Heart left ventricle (tissue), 16 donors: ENCODE measurements at regions not wholly inside any gene's neighbourhood (a gene's known extent, or its start where the extent isn't known, plus 50 kb on each side); places are given as distances from the start of the nearest gene placed in this dataset.
"Not testable (repeated sequence)": the region's sequence is repeated elsewhere in the genome, so short reads cannot be mapped to it uniquely, and the experiment has no call there.

ENCODE experiments used
- ATAC-seq, 4 donors: fragments of 200-7000 bp; cut with Tn5 transposase; one replicate each; pipeline ENCODE4 v1.9.1; 2020 to 2022; ENCODE audit warnings: moderate library complexity in 4 of 4, mild to moderate bottlenecking in 3 of 4, moderate number of reproducible peaks in 1 of 4
- DNase-seq, 5 donors: peaks; one replicate each; pipeline ENCODE4 v3.0.0-alpha.2; 2020
- H3K27ac ChIP-seq, 12 donors: fragments of 200-600 bp; sonication (generic) in 4 of 12; one replicate each; pipeline versions ENCODE4 v1.5.0 to v1.8.0; 2016 to 2022; ENCODE audit warnings: mild to moderate bottlenecking in 2 of 12
- H3K27me3 ChIP-seq, 9 donors: fragments of 200-600 bp; sonication (generic) in 2 of 9; one replicate each; pipeline versions ENCODE4 v1.5.1 to v1.8.0; 2016 to 2022; ENCODE audit warnings: mild to moderate bottlenecking in 3 of 9
- H3K36me3 ChIP-seq, 9 donors: fragments of 200-600 bp; sonication (generic) in 2 of 9; one replicate each; pipeline versions ENCODE4 v1.5.0 to v1.8.0; 2018 to 2022; ENCODE audit warnings: mild to moderate bottlenecking in 2 of 9
- H3K4me1 ChIP-seq, 12 donors: fragments of 200-600 bp; sonication (generic) in 4 of 12; one replicate each; pipeline versions ENCODE4 v1.5.0 to v1.8.0; 2016 to 2022; ENCODE audit warnings: mild to moderate bottlenecking in 3 of 12
- H3K4me3 ChIP-seq, 12 donors: fragments of 200-600 bp; sonication (generic) in 4 of 12; one replicate each; pipeline versions ENCODE4 v1.5.0 to v1.8.0; 2017 to 2022; ENCODE audit warnings: mild to moderate bottlenecking in 9 of 12, moderate library complexity in 4 of 12
- H3K9me3 ChIP-seq, 12 donors: fragments of 200-600 bp; sonication (generic) in 4 of 12; one replicate each; pipeline versions ENCODE4 v1.5.0 to v1.8.0; 2016 to 2022; ENCODE audit warnings: mild to moderate bottlenecking in 1 of 12
- CTCF ChIP-seq, 12 donors: fragments of 200-600 bp; sonication (generic) in 4 of 12; IDR thresholded peaks; one replicate each; pipeline versions ENCODE4 v1.5.0 to v1.8.0; 2018 to 2022; ENCODE audit warnings: antibody characterized with exemption in 12 of 12, mild to moderate bottlenecking in 5 of 12
- POLR2A ChIP-seq, 2 donors: fragments of 450-650 bp; IDR thresholded peaks; one replicate each; pipeline ENCODE4 v1.6.1; 2017; ENCODE audit warnings: antibody characterized with exemption in 2 of 2, mild to moderate bottlenecking in 2 of 2, moderate library complexity in 2 of 2
- WGBS, 4 donors: extraction: QIAGEN DNeasy Blood & Tissue Kit in 2 of 4; methylation state at CpG; one replicate each; pipeline versions ENCODE4 v1.1.5 to v1.1.7; 2013 to 2018; 5-methylcytosine and 5-hydroxymethylcytosine counted together
- intact Hi-C, 10 donors: fragments of 100-400 bp; cut with DNase I; formaldehyde crosslinking; loops; one replicate each; pipeline versions ENCODE4 v1.11.1 to v1.14.2; 2022
- donor health status: ischemic (EF 13 %, LVEDD 7.1; RV severe dilation, severe dysfunction).
- donor health status: healthy with polysubstance abuse.
- donor health status: DM: no; HTN: yes; CAD: no.
- donor health status: DM: no; HTN: no; CAD: no.
- donor health status: ischemic (EF 25% LVEDD 6.9; RV normal size, moderate dysfunction).
- donor health status: ischemic (EF 25% LVEDD 5.7; RV mildly dilated, moderate dysfunction).
- donor health status: healthy.
- donor health status: DM: yes; HTN: yes; CAD: no.
- donor health status: ischemic (EF 35%, LVEDD 5.7; RV mildly dilated, moderate dysfunction).
- donor health status: nonischemic (EF 11% LVEDD 7.7; RV severe dilation, severe dysfunction).
- donor health status: DM: yes; HTN: yes; CAD: no.
- donor health status: PGD.
- donor health status: ischemic (EF 29% LVEDD 5.4; RV normal size, mild dysfunction).
- donor health status: nonischemic (EF 23%, LVEDD 6.1; RV moderate dilation, normal function).

GRCh38 chr2:14903709-14904374, 271.3 kb downstream of the LRATD1 start:
- Histone ChIP-seq H3K4me1 (no peaks in the 10 kb centered on the region), H3K4me3 (no peak overlapping the region), H3K9me3 (no peaks in the 10 kb centered on the region), H3K27ac (no peak overlapping the region), H3K36me3 (no peaks in the 10 kb centered on the region), H3K27me3 (no peaks in the 10 kb centered on the region)
- no peak for DNase-seq
- ATAC-seq: no peak
- intact Hi-C loops: no loop called here
- TF ChIP-seq CTCF (IDR thresholded peaks at IDR 0.05): peak in 11 of 12 donors; percentile 12 to 44 (median 37)
- no peak for TF ChIP-seq POLR2A (IDR thresholded peaks at IDR 0.05)
- WGBS, 4 donors: 42 to 45% (median 43%) methylated on average over 15 of the region's 15 CpGs

DNA sequence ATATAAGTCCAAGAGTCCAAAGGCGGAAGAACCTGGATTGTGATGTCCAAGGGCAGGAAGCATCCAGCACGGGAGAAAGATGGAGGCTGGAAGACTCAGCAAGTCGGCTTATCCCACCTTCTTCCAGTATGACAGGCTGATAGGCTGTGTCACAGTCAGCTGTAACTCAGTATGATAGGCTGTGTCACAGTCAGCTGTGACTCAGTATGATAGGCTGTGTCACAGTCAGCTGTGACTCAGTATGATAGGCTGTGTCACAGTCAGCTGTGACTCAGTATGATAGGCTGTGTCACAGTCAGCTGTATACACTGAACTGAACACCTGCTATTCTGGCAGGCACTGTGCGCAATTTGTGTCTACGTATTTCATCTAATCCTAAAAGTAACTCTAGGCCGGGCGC, 271.9 kb downstream of the LRATD1 start:
- H3K27me3 ChIP-seq, H3K4me1 ChIP-seq, DNase-seq, H3K36me3 ChIP-seq, H3K27ac ChIP-seq, H3K4me3 ChIP-seq, ATAC-seq, intact Hi-C loops, H3K9me3 ChIP-seq: not testable (repeated sequence)
- 92 to 94% (median 93%) methylated on average over 7 of the region's 7 CpGs for WGBS, 4 donors

DNA sequence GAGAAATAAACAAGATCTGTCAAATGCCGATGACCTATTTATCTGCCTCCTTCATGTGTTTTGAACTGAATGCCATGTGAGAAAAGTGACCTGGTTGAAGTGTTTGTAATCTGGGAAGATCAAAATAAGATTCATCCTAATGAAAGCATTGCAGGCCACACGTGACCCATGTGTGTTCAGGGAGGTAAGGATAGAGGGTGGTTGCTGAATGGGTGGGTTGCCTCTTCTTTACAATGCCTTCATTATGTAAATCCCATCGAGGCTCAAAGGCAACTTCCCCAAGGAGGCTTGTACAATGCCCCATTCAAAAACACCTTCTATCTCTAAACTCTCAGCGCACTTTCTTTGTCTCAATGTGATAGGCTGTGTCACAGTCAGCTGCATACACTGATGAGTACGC, 273.1 kb downstream of the LRATD1 start:
- TF ChIP-seq CTCF (IDR thresholded peaks at IDR 0.05): no peak
- TF ChIP-seq POLR2A (IDR thresholded peaks at IDR 0.05): no peak
- intact Hi-C loops: no loop called here
- Histone ChIP-seq H3K27me3 (no peaks in the 10 kb centered on the region), H3K4me3 (no peak overlapping the region), H3K9me3 (no peaks in the 10 kb centered on the region), H3K36me3 (no peaks in the 10 kb centered on the region), H3K27ac (no peak overlapping the region), H3K4me1 (no peaks in the 10 kb centered on the region)
- no peak for ATAC-seq
- WGBS, 4 donors: 74 to 86% (median 80%) methylated on average over 5 of the region's 5 CpGs
- no peak for DNase-seq

GRCh38 chr2:14907014-14907612, 274.6 kb downstream of the LRATD1 start:
- no peak for TF ChIP-seq CTCF (IDR thresholded peaks at IDR 0.05)
- TF ChIP-seq POLR2A (IDR thresholded peaks at IDR 0.05): no peak
- intact Hi-C loops: no loop called here
- Histone ChIP-seq H3K27me3 (no peaks in the 10 kb centered on the region), H3K9me3 (no peaks in the 10 kb centered on the region), H3K27ac (no peak overlapping the region), H3K4me3 (no peak overlapping the region), H3K4me1 (no peaks in the 10 kb centered on the region), H3K36me3 (no peaks in the 10 kb centered on the region)
- WGBS, 4 donors: 82 to 85% (median 84%) methylated on average over 8 of the region's 8 CpGs
- no peak for ATAC-seq
- DNase-seq: no peak

GRCh38 chr2:14909795-14910194, 277.3 kb downstream of the LRATD1 start:
- no peak overlapping the region for H3K27ac ChIP-seq
- H3K4me1 ChIP-seq: no peaks in the 10 kb centered on the region
- H3K9me3 ChIP-seq: peaks cover 0 to 5% (median 0%) of the 10 kb centered on the region in 12 donors
- DNase-seq: no peak
- intact Hi-C loops: no loop called here
- H3K4me3 ChIP-seq: no peak overlapping the region
- no peaks in the 10 kb centered on the region for H3K27me3 ChIP-seq
- TF ChIP-seq POLR2A (IDR thresholded peaks at IDR 0.05) (no peak), CTCF (IDR thresholded peaks at IDR 0.05) (no peak)
- no peak for ATAC-seq
- WGBS, 4 donors: 70 to 78% (median 74%) methylated on average over 4 of the region's 4 CpGs
- H3K36me3 ChIP-seq: no peaks in the 10 kb centered on the region
